Nephron progenitor cell (in vitro differentiated cells): ENCODE measurements at regions not wholly inside any gene's neighbourhood (a gene's known extent, or its start where the extent isn't known, plus 50 kb on each side); places are given as distances from the start of the nearest gene placed in this dataset.
"Not testable (repeated sequence)": the region's sequence is repeated elsewhere in the genome, so short reads cannot be mapped to it uniquely, and the experiment has no call there.

Experiments used
- DNase-seq: peaks from one replicate; pipeline ENCODE4 v3.0.0; 2021
- H3K27ac Mint-ChIP-seq: 2 replicates; pipeline ENCODE4 v1.8.0; 2021; ENCODE audit warnings: mild to moderate bottlenecking, moderate library complexity, mixed read lengths
- H3K27me3 Mint-ChIP-seq: 2 replicates; pipeline ENCODE4 v1.8.0; 2021; ENCODE audit warnings: mild to moderate bottlenecking, low read depth, mixed read lengths; ENCODE audit not compliant: poor library complexity
- H3K36me3 Mint-ChIP-seq: 2 replicates; pipeline ENCODE4 v1.8.0; 2021; ENCODE audit warnings: low read depth, mixed read lengths
- H3K4me1 Mint-ChIP-seq: 2 replicates; pipeline ENCODE4 v1.8.0; 2021; ENCODE audit warnings: mixed read lengths
- H3K4me3 Mint-ChIP-seq: 2 replicates; pipeline ENCODE4 v1.8.0; 2021; ENCODE audit warnings: mild to moderate bottlenecking, moderate library complexity, mixed read lengths
- H3K9me3 Mint-ChIP-seq: 2 replicates; pipeline ENCODE4 v1.8.0; 2021; ENCODE audit warnings: mild to moderate bottlenecking, moderate library complexity, mixed read lengths
- CTCF ChIP-seq: fragments of 200-600 bp; sonication (generic); IDR thresholded peaks from 2 replicates; pipeline ENCODE4 v1.5.0; 2021; ENCODE audit warnings: antibody characterized with exemption

- peaks cover 37% of the 10 kb centered on the region for H3K27me3 Mint-ChIP-seq
- no peak for DNase-seq
- peak overlapping the region; percentile 32 for H3K27ac Mint-ChIP-seq
- no peak for TF ChIP-seq CTCF
- peaks cover 15% of the 10 kb centered on the region for H3K9me3 Mint-ChIP-seq
- H3K36me3 Mint-ChIP-seq: no peaks in the 10 kb centered on the region
- peaks cover 28% of the 10 kb centered on the region for H3K4me1 Mint-ChIP-seq
- no peak overlapping the region for H3K4me3 Mint-ChIP-seq
These were observed 73.2 kb upstream of the RPL38 start for GRCh38 chr17:74130276-74130675.

- Mint-ChIP-seq H3K4me3 (no peak overlapping the region), H3K27ac (no peak overlapping the region), H3K4me1 (peaks cover 28% of the 10 kb centered on the region), H3K9me3 (peaks cover 15% of the 10 kb centered on the region), H3K27me3 (peaks cover 37% of the 10 kb centered on the region), H3K36me3 (no peaks in the 10 kb centered on the region)
- TF ChIP-seq CTCF: no peak
- no peak for DNase-seq
These were observed 72.6 kb upstream of the RPL38 start for GRCh38 chr17:74130841-74131240.

- H3K4me3 Mint-ChIP-seq: no peak overlapping the region
- peaks cover 33% of the 10 kb centered on the region for H3K27me3 Mint-ChIP-seq
- H3K27ac Mint-ChIP-seq: no peak overlapping the region
- H3K4me1 Mint-ChIP-seq: peaks cover 35% of the 10 kb centered on the region
- TF ChIP-seq CTCF: no peak
- peaks cover 18% of the 10 kb centered on the region for H3K9me3 Mint-ChIP-seq
- no peaks in the 10 kb centered on the region for H3K36me3 Mint-ChIP-seq
- DNase-seq: no peak
These were observed 71.1 kb upstream of the RPL38 start for GRCh38 chr17:74132354-74132753.

GRCh38 chr17:74133740-74134139, 69.7 kb upstream of the RPL38 start:
- no peak for TF ChIP-seq CTCF
- Mint-ChIP-seq H3K4me1 (peaks cover 28% of the 10 kb centered on the region), H3K36me3 (peaks cover 5% of the 10 kb centered on the region), H3K9me3 (peaks cover 28% of the 10 kb centered on the region), H3K27me3 (peaks cover 30% of the 10 kb centered on the region), H3K27ac (no peak overlapping the region), H3K4me3 (no peak overlapping the region)
- DNase-seq: no peak

GRCh38 chr17:74134234-74134633, 69.2 kb upstream of the RPL38 start:
- Mint-ChIP-seq H3K4me1 (peaks cover 26% of the 10 kb centered on the region), H3K27me3 (peaks cover 26% of the 10 kb centered on the region), H3K9me3 (peaks cover 33% of the 10 kb centered on the region)
- DNase-seq, H3K27ac Mint-ChIP-seq, H3K4me3 Mint-ChIP-seq, H3K36me3 Mint-ChIP-seq: not testable (repeated sequence)

- peaks cover 25% of the 10 kb centered on the region for H3K27me3 Mint-ChIP-seq
- no peak for TF ChIP-seq CTCF
- H3K4me3 Mint-ChIP-seq: no peak overlapping the region
- peaks cover 39% of the 10 kb centered on the region for H3K9me3 Mint-ChIP-seq
- no peak for DNase-seq
- H3K27ac Mint-ChIP-seq: no peak overlapping the region
- peaks cover 26% of the 10 kb centered on the region for H3K4me1 Mint-ChIP-seq
- H3K36me3 Mint-ChIP-seq: peaks cover 10% of the 10 kb centered on the region
These were observed 68.5 kb upstream of the RPL38 start for GRCh38 chr17:74134991-74135390.
